GM21619 (cell line): ENCODE measurements at regions not wholly inside any gene's neighbourhood (a gene's known extent, or its start where the extent isn't known, plus 50 kb on each side); places are given as distances from the start of the nearest gene placed in this dataset.

Source experiments
- ATAC-seq: cut with Tn5 transposase; IDR thresholded peaks from one replicate; pipeline ENCODE4 v1.9.1; 2021; ENCODE audit not compliant: unreplicated experiment

DNA sequence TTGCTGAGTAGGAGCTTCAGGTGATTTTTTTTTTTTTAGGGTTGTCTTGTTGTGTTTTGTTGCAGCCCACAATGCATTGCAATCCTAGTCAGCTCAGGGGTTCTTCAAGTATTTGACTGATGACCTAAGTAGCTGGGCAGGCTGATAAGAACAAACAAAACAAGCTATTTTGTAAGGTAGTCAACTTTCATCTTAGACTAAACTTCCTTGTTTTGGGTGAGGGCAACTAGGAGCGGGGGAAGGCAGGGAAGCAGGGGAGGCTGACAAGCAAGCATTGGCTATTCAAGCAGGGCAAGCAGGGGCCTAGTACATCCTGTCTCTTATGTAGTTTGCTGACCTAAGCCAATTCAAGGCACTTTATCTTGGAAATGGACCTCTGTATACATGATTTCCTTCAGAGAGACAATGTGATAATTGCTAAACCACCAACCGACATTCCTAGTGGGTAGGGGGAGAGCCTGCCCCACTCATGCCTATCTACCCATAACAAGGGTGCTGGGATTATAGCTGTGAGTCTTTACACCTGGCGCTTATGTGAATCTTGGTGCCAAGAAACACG lies 163.3 kb upstream of the PRKCQ start:
- ATAC-seq: no peak

DNA sequence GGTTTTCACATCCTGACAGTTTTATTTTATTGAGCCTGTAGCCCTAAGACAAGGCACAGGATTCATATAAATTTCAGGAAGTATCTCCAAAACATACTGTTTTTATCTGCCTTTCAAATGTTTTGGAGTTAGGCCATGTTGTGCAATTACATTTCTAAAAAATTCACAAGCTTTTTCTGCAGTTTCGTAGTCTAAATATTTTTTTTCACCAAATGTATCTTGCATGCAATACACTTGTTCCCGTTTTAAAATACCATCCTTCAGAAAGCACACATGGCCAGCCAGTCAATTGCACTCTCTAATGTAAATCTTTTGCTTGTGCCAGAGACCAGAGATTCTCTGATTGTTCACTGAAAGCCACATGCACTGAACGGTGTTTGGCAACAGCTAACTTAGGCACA lies 161.5 kb upstream of the PRKCQ start:
- ATAC-seq: no peak

DNA sequence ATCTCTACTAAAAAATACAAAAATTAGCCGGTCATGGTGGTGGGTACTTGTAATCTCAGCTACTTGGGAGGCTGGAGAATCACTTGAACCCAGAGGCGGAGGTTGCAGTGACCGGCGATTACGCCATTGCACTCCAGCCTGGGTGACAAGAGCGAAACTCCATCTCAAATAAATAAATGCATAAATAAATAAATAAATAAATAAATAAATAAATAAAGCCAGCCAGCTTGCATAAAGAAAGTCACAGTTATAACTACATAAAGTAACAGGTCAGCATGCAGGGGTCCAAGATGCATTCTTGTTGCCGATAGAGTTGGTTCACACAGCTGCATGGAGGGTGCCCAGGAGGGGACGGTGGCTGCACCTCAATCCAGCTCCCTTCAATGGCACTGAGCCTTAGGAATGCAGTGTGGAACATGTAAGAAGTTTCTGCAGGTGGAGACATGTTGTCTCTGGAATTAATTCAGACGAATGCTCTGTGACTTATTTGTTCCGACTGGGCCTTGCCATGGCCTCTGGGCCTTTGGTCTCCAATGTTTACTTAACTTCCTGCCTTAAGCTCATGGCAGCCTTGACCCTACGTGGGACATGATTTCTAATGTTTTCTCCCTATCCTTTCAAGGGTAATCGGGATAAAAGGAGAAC lies 159.6 kb upstream of the PRKCQ start:
- ATAC-seq: no peak

DNA sequence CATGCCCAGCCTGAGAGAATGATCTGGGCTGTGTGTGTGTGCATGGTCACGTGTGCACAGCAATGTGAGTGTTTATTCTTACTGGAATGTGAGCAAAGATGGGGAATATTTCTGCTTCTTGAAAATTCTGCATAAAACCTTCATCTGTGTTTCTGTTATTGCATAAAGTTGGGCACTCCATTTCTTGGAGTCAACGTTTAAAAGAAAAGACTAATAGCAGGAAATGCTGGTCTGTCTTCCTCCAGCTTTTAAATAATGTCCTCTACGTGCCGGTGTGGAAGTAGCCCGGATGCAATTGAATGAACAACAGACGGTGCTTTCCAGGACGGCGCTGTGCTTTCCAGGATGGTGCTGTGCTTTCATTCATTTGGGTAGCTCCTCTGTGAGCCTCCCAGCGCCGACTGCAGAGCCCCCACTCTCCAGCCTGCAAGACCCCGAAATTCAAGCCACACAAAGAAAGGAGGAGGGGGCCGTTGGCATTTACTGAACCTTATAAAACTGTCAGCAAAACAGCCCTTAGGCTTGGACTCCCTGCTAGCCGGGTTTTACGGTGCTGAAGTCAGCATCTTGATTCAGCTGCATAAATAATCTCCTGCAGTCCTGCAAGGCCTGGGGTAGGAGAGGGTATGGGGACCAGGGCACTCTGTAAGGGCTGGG lies 158.2 kb upstream of the PRKCQ start:
- no peak for ATAC-seq

DNA sequence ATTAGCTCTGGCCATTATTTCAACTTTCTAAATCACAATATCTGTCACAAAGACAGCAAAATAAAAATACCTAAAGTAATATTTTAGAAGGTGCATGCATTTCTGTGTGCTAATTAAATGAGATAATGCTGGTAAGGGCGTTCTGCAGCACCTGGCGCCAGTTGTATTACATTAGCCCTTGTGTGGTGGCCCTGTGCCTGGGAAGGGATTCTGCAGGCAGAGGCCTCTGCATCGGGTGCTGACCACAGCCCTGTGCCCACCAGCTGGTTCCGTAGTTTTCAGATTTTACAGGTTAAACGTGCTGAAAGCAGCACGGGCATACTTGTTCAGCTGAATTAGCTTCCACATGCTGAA lies 157.7 kb upstream of the PRKCQ start:
- ATAC-seq: no peak

DNA sequence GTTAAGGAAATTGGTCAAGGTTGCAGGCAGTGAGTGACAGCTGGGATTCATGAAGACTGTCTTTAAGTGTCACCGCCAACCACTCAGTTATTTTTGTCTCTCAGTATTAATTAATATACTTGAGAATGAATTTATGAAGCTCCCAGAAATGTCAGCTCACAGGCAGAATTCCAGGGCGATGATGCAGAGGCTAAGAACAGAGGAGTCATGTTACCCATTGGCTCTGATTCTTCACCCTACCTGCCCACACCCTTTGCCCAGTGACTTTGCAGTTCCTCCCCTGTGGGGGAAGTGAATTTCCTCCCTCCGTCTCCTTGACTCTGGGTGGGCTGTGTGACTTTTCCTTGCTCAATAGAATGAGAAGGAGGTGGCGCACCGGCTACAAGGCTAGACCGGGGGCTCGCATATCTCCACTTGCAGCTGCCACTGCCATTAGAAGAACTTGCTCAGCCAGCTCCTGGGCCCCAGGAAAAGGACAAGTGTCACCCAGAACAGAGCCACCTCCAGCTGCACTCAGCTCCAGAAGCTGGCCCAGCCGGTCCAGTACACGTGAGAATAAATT lies 157.1 kb upstream of the PRKCQ start:
- ATAC-seq: no peak

DNA sequence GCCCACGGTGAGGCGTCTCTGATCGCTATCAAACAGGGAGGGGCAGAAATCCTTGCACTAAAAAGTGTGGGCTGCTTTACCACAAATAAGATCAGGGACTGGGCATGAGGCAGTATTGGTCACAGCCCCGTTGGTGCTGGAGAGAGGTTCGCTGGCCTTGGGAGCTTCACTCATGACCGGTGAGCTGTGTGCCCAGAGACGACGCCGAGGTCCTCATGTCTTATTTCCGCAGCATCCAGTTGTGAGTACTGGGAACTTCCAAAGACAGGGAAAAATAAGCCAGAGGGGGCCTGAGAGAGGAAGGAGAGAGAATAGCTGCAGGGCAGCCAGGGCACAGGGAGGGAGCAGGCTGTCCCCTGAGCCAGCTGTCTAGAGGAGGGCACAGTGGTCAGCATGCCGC lies 154.2 kb upstream of the PRKCQ start:
- ATAC-seq: no peak

DNA sequence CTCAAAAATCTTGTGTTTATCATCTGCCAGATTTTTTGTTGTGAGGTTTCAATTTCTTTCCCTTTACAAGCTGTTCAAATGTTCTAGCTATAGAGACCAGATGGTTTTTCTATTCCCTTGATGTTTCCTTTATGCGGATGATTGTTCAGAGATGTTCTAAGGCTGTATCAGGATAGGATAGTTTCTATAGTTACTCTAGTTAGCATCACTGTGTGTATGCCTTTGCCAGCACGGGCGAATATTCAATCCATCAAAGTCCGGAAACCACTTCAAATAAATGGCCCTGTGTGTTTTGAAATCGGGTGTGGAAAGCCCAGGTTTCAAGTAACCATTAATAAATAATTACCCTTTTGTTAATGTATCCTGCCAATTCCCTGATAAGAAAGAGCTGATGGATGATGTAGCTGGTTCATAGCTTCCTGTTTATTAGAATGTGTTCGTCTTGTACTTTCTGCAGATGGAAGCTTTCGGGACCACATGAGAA lies 149.8 kb upstream of the PRKCQ start:
- no peak for ATAC-seq

DNA sequence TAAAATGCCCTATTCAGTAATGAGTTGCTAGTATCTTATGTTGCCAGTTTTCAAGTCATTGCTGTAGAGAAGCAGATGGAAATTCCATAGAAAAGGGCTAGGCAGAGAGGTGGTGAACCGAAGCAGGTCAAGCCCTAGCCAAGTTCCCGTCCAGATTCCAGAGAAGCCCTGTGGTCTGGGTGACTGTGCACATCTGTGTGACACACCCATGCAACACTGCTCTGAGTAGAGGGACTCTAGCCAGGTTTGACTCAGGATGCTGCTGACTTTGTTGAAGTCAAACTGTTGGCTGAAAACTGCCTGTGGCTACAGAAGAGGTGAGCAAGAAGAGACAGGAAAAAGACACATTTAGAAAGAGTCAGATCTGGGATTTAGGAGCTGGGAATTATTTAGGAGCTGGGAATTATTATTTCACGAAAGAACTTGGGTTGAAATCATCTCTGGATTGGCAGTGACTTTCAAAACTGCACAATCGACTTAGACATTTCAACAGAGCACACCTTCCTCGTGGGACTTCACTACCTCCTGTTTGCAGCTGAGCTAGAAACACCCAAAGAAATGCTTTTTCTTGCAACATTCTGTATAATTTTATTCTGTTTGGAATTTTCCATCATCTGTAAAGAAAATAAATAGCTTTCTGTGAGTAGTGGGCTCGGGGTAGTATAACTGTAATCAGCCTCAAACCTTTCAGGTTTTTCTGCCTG lies 149.1 kb upstream of the PRKCQ start:
- ATAC-seq: no peak

DNA sequence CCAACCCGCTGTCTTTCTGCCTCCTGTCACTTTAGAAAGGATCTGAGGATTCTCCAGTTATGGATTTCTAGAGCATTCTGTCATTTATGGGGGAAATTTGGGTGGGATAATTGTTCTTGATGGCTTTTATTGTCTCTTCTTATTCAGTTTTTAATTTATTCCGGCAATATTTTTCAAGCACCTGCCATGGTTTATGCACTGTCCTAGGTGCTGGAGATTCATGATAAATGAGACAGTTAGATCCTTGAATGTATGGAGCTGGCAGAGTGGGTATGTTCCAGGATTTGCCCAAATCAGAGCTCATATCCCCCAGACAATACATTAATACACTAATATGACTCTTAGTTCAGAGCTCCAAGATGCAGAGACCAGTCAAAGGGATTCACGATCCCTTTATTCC lies 146.8 kb upstream of the PRKCQ start:
- ATAC-seq: no peak

DNA sequence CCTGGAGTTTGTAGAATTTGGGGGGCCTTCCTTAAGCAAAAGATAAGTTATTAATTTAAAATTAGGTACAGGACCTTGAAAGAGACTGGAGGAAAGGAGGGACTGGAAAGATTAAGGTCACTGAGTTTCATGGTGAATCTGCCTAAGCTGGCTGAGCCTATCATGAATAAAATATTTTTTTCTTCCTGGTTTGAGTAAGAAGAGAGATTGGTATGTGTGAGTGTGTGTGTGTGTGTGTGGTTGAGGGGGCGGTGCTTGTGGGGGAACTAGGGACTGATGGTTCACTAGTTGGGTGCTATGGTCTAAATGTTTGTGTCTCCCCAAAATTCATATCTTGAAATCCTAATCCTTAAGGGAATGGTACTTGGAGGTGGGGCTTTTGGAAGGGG lies 142.5 kb upstream of the PRKCQ start:
- ATAC-seq: no peak

DNA sequence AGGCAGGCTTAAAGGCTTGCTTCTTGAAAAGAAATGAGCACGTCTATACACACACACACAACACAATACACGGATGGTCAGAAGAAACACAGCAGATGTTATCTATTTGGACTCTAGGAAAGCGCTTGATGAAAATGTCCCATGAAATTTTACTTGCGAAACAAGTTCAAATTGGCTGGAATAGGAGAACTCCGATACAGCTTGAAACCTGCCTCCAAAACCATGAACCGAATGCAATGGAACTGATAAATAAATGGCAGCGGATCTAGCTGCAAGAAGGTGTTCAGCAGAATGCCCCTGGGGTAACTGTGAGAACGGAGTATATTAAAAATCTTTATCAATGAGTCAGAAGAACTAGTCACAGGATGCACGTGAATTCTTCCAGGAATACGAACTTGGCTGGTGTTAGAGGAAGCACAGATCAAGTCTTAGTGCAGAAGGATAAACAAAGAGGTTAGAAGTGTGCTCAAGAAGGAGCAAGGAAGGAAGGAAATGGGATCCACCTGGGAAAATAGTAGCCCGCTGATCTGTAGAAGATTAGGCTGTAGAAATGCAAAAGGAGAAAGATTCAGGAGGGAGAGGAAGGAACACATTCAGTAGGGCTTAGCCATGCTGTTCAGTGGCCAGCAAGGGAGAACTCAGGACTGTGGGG lies 142.0 kb upstream of the PRKCQ start:
- ATAC-seq: no peak

DNA sequence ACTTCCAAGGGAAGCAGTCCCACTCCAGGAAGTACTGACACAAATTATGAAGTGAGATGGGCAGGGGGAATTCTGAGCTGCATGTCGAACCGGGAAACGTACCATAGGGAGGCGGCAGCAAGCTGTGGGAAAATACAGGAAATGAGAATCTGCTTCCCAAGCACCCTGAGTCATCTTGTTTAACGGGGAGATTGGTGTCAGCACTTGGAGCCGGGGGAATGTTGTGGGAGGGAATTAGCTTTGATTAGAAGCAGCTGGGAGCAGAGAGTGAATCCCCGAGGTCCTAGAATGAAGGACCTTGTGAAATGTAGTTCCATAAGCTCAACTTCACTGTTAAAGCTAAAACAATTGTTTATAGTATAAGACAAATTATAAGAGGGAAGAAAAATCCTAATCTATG lies 141.4 kb upstream of the PRKCQ start:
- no peak for ATAC-seq

DNA sequence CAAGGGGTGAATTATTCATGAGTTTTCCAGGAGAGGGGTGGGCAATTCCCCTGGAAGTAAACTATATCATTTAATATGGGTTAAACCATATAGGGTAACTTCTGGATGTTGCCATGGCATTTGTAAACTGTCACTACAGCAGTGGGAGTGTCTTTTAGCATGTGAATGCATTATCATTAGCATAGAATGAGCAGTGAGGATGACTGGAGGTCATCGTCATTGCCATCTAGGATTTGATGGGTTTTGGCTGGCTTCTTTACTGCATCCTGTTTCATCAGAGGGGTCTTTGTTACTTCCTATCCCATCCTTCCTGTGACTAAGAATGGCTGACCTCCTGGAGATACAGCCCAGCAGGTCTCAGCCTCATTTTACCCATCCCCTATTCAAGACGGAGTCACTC lies 139.5 kb upstream of the PRKCQ start:
- ATAC-seq: no peak

DNA sequence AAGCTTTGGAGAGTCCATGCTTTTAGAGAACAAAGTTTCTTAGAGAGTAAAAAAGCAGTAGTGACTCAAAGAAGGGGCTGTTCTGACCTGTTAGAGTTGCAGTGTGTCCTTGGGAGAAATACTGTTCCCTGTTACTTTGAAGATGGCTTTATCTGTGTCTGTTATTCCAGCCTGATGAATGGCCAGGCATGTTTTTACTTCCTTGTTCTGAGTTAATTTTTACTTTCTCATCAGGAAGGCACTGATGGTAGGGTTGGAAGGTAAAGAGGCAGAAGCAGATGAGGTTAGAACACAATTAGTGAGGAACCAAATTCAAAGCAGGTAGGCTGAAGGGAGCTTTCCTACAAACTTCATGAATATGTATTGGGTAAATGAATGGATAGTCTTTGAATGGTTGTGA lies 138.5 kb upstream of the PRKCQ start:
- no peak for ATAC-seq

DNA sequence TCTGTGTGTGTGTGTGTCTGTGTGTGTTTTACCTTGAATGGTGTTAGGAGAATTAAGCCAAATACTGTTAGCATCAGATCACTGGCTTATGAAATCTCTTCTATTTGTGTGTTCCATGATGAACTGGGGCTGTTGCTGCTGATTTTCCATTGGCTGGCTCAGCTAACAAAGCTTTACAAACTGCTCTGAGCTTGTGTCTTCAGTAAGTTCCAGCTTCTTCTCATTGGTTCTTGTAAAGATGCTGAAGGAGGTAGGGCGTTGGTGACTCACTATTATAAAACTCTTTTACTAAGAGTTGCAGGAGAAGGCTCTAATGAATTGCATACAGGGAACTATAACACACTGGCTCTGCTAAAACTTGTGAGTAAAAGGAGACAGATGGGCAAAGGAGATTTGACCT lies 136.4 kb upstream of the PRKCQ start:
- ATAC-seq: no peak

DNA sequence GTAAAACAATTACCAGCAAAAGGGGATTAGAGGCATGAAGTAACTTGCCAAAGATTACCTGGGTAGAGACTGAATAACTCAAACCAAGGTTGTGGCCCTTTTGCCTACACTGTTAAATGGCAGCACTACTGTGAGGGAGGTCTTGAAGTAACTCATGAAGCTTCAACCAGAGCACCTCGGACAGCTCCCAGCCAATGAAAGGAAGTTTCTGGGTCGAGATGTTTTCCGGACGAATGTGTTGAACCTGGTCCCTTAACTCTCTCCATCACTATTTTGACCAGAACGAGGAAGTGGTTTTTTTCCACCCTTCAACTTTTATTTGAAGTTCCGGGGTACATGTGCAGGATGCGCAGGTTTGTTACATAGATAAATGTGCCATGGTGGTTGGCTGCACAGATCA lies 133.6 kb upstream of the PRKCQ start:
- ATAC-seq: no peak

DNA sequence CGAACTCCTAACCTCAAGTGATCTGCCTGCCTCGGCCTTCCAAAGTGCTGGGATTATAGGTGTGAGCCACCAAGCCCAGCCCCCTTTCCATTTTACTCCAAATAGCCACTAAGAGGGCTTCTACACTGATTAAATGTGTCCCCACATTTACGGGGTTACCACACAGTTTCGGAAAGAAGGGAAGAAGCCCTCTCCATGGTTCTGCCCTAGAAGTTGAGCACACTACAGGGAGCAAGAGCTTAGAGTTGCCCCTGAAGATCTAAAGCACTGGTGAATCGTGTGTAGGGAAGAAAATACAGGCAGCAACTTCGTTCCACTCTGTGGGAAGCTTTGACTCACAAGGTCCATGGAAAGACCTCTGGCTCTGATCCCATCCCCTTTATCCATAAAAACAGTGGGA lies 133.0 kb upstream of the PRKCQ start:
- ATAC-seq: no peak

DNA sequence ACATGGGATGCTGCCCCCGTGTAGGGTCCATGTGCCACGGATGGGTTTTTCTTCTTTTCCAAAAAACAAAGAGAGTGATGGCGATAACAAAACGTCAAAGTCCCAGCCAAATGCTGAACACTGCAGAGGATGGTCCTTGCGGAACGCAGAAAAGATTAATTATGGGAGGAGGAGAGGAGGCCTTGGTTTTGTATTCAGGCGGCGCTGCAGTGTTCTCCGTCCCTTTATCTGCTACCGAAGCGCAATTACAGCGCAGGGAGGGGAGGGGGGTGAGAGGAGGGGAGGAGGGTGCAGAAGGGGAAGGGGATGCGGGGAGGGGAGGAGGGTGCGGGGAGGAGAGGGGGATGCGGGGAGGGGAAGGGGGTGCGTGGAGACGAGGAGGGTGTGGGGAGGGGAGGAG lies 131.8 kb upstream of the PRKCQ start:
- ATAC-seq: no peak

DNA sequence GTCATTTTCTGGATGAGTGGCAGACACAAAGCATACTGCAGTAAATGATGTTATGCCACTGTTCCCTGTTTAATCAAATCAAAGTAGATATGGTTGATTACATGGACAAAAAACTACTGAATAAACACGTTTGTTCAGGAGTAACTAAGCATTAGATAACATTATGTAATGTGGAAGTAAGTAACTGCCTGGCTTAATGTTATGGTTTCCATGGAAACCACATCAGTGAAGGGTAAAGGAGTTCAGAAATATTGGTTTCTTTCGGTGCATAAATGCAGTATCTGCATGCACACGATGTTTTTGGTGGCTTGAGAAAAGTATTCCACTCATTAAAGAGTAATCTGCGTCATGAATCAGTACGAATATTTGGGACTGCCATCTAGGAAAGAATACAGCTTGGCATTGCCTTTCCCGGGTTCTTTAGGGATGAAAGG lies 131.3 kb upstream of the PRKCQ start:
- no peak for ATAC-seq

DNA sequence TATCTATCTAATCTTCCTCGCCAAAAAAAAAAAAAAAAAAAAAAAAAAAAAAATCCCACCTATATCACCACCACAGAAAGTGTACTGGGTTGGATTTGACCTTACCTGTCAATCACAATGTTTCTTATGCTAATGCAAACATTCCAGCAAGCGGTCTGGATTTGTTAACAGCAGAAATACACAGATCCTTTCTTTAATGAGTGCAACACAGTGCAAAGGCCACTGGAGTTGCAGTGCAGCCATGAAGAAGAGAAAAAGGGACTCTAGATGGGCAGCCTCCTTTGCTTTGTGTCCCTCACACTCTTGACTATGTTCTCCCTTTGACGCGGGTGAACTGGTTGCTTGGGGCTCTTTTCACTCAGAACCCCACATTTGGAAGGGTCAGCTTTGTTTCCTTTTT lies 127.3 kb upstream of the PRKCQ start:
- no peak for ATAC-seq
